Keratinocyte (primary cell): ENCODE measurements at regions not wholly inside any gene's neighbourhood (a gene's known extent, or its start where the extent isn't known, plus 50 kb on each side); places are given as distances from the start of the nearest gene placed in this dataset.

Experiments
- DNase-seq: peaks from one replicate; pipeline ENCODE4 v3.0.0-alpha.2; 2011; ENCODE audit warnings: low read depth, missing footprints, low spot score
- FAIRE-seq: peaks from 2 replicates; lab custom pipeline; 2011; peaks lifted over from hg19 to GRCh38; lab: Jason Lieb, UNC
- H2AFZ ChIP-seq: 2 replicates; pipeline ENCODE4 v1.6.0; 2012; ENCODE audit warnings: low read length, control low read depth, inconsistent platforms; ENCODE audit not compliant: control insufficient read depth
- H3K27ac ChIP-seq: 2 replicates; pipeline ENCODE4 v1.5.1; 2011; ENCODE audit warnings: low read length; ENCODE audit not compliant: control insufficient read depth, insufficient read depth
- H3K27me3 ChIP-seq: 3 replicates; pipeline ENCODE4 v1.6.0; 2011; ENCODE audit warnings: low read length; ENCODE audit not compliant: control insufficient read depth, insufficient read depth; ENCODE audit errors: extremely low read depth
- H3K36me3 ChIP-seq, 2 experiments: 2 replicates in 1 of 2; 3 replicates in 1 of 2; pipeline ENCODE4 v1.5.1; 2011; ENCODE audit warnings: low read length in 2 of 2, mild to moderate bottlenecking in 1 of 2; ENCODE audit not compliant: control insufficient read depth in 2 of 2, insufficient read depth in 2 of 2; ENCODE audit errors: extremely low read depth in 1 of 2
- H3K4me1 ChIP-seq: 3 replicates; pipeline ENCODE4 v1.5.1; 2011; ENCODE audit warnings: low read length; ENCODE audit not compliant: control insufficient read depth, insufficient read depth; ENCODE audit errors: extremely low read depth
- H3K4me2 ChIP-seq: 3 replicates; pipeline ENCODE4 v1.6.0; 2011; ENCODE audit warnings: low read depth, low read length; ENCODE audit not compliant: control insufficient read depth, insufficient read depth; ENCODE audit errors: extremely low read depth
- H3K4me3 ChIP-seq, 3 experiments: fragments of 200-600 bp in 1 of 3; sonication (generic) in 1 of 3; 2 replicates in 2 of 3; 3 replicates in 1 of 3; pipeline ENCODE4 v1.5.1; 2011 to 2016; ENCODE audit warnings: low read length in 3 of 3, mild to moderate bottlenecking in 3 of 3, control low read depth in 2 of 3, inconsistent platforms in 1 of 3, low read depth in 1 of 3, mixed read lengths in 1 of 3, mixed run types in 1 of 3, moderate library complexity in 1 of 3; ENCODE audit not compliant: control insufficient read depth in 2 of 3, insufficient read depth in 2 of 3; ENCODE audit errors: extremely low read depth in 1 of 3
- H3K79me2 ChIP-seq: 2 replicates; pipeline ENCODE4 v1.6.0; 2012; ENCODE audit warnings: low read length; ENCODE audit not compliant: control insufficient read depth, insufficient read depth
- H3K9ac ChIP-seq: 3 replicates; pipeline ENCODE4 v1.6.0; 2011; ENCODE audit warnings: low read length; ENCODE audit not compliant: control insufficient read depth, insufficient read depth; ENCODE audit errors: extremely low read depth
- H3K9me1 ChIP-seq: 3 replicates; pipeline ENCODE4 v1.6.0; 2011; ENCODE audit warnings: low read length; ENCODE audit not compliant: control insufficient read depth, insufficient read depth; ENCODE audit errors: extremely low read depth
- H3K9me3 ChIP-seq: 2 replicates; pipeline ENCODE4 v1.5.1; 2012; ENCODE audit warnings: low read depth, low read length; ENCODE audit not compliant: control insufficient read depth
- H4K20me1 ChIP-seq: 3 replicates; pipeline ENCODE4 v1.6.0; 2011; ENCODE audit warnings: low read length; ENCODE audit not compliant: control insufficient read depth, insufficient read depth; ENCODE audit errors: extremely low read depth
- EZH2 ChIP-seq: IDR thresholded peaks from one replicate; pipeline ENCODE4 v1.6.1; 2012; ENCODE audit warnings: inconsistent platforms, mild to moderate bottlenecking, low read length, moderate library complexity
- dilution Hi-C: fragments of 300-500 bp; cut with MboI; formaldehyde crosslinking; loops from one replicate; pipeline ENCODE4 v1.7.0; 2020; ENCODE audit warnings: low sequenced_read_pairs; ENCODE audit not compliant: extremely low pct_ligation_motif_present
- TF ChIP-seq, protein P1 (sequence below), 3 experiments: IDR thresholded peaks in 1 of 3; conservative IDR thresholded peaks in 1 of 3; optimal IDR thresholded peaks in 1 of 3; 2 replicates in 2 of 3; 3 replicates in 1 of 3; pipeline versions ENCODE3 to v1.5.1; 2011; ENCODE audit warnings: low read length in 3 of 3, mild to moderate bottlenecking in 3 of 3, moderate library complexity in 2 of 3, control low read depth in 1 of 3, inconsistent platforms in 1 of 3; ENCODE audit not compliant: insufficient read depth in 2 of 3; ENCODE audit errors: extremely low read depth in 1 of 3

DNA sequence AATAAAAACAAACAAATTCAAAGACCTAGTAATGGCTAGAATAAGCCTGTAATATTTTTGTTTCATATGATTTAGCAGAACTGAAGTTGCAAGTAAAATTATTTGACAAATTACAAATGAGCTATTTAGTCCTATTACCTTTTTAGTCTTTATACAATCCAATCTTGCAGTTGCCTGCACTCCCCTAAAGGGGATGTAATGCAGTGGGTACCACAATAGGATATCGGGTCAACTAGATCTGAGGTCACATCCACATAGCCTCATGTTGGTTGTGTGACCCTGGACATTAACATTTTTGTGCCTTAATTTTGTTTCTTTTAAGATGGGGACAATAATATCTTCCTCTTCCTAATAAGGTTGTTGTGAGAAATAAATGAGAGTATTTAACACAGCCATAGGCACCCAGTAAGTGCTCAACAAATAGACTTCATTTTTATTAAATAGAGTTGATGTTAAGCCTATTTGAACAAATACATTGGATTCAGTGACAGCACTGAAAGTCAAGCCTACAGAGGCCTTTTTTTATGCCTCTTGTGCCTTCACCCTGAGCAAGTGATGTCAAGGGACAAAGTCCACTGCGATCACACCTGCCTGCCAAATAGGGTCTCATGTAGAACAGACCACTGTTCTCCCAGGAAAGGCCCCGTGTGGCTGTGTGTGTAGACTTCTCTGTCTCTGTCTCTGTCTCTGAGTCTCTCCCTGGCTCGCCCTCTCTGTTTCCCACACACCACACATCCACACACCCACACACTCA is 124.8 kb downstream of the EVX1 start:
- H3K4me3 ChIP-seq, result no peak overlapping the region
- H2AFZ ChIP-seq, result no peak overlapping the region
- no peak for TF ChIP-seq EZH2
- TF ChIP-seq, protein P1, sequence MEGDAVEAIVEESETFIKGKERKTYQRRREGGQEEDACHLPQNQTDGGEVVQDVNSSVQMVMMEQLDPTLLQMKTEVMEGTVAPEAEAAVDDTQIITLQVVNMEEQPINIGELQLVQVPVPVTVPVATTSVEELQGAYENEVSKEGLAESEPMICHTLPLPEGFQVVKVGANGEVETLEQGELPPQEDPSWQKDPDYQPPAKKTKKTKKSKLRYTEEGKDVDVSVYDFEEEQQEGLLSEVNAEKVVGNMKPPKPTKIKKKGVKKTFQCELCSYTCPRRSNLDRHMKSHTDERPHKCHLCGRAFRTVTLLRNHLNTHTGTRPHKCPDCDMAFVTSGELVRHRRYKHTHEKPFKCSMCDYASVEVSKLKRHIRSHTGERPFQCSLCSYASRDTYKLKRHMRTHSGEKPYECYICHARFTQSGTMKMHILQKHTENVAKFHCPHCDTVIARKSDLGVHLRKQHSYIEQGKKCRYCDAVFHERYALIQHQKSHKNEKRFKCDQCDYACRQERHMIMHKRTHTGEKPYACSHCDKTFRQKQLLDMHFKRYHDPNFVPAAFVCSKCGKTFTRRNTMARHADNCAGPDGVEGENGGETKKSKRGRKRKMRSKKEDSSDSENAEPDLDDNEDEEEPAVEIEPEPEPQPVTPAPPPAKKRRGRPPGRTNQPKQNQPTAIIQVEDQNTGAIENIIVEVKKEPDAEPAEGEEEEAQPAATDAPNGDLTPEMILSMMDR (optimal IDR thresholded peaks at IDR 0.05 in 1 of 3, IDR thresholded peaks at IDR 0.05 in 1 of 3, conservative IDR thresholded peaks at IDR 0.05 in 1 of 3; ENCODE audit: extremely low read depth in 1 of 3, insufficient read depth in 2 of 3, low read length in 3 of 3), result no peak
- H3K4me2 ChIP-seq, result no peak overlapping the region
- no peak overlapping the region for H3K9ac ChIP-seq
- no peaks in the 10 kb centered on the region for H3K9me1 ChIP-seq
- DNase-seq (no peak), FAIRE-seq (no peak)
- H3K27me3 ChIP-seq, result peaks cover 5% of the 10 kb centered on the region
- no peaks in the 10 kb centered on the region for H3K79me2 ChIP-seq
- no peaks in the 10 kb centered on the region for H3K36me3 ChIP-seq
- no peaks in the 10 kb centered on the region for H3K4me1 ChIP-seq
- H3K9me3 ChIP-seq, result no peaks in the 10 kb centered on the region
- H3K27ac ChIP-seq, result no peak overlapping the region
- H4K20me1 ChIP-seq, result no peaks in the 10 kb centered on the region
- dilution Hi-C loops, result no loop called here

DNA sequence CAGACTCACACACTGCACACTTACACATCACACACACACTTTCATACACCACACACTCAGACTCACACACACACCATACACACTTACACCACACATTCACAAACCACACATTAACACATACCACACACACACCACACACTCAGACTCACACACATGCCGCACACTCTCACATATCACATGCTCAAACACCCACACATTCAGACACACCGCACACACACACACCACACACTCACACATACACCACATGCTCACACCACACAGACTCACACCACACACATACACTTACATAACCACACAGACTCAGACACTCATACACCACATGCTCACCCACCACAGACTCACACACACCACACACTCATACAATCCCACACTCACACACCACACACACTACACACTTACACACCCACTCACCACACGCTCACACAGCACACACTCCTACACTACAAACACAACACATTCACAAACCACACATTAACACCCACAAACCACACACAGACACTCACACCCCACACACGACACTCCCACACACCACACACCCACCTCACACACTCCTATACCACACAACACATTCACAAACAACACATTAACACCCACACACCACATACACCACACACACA is 125.4 kb downstream of the EVX1 start:
- Histone ChIP-seq H3K4me3 (no peak overlapping the region), H3K4me2 (no peak overlapping the region), H3K27ac (no peak overlapping the region), H3K27me3 (peaks cover 2% of the 10 kb centered on the region), H4K20me1 (no peaks in the 10 kb centered on the region), H3K4me1 (no peaks in the 10 kb centered on the region), H3K79me2 (no peaks in the 10 kb centered on the region), H3K36me3 (no peaks in the 10 kb centered on the region), H3K9me3 (no peaks in the 10 kb centered on the region), H2AFZ (no peak overlapping the region), H3K9ac (no peak overlapping the region), H3K9me1 (no peaks in the 10 kb centered on the region)
- TF ChIP-seq, protein P1 (optimal IDR thresholded peaks at IDR 0.05 in 1 of 3, IDR thresholded peaks at IDR 0.05 in 1 of 3, conservative IDR thresholded peaks at IDR 0.05 in 1 of 3; ENCODE audit: extremely low read depth in 1 of 3, insufficient read depth in 2 of 3, low read length in 3 of 3), result no peak
- TF ChIP-seq EZH2, result no peak
- DNase-seq (no peak), FAIRE-seq (peak; percentile 26)
- dilution Hi-C loops, result no loop called here
